ENCODE measurements at regions not wholly inside any gene's neighbourhood (a gene's known extent, or its start where the extent isn't known, plus 50 kb on each side); places are given as distances from the start of the nearest gene placed in this dataset.

DNA sequence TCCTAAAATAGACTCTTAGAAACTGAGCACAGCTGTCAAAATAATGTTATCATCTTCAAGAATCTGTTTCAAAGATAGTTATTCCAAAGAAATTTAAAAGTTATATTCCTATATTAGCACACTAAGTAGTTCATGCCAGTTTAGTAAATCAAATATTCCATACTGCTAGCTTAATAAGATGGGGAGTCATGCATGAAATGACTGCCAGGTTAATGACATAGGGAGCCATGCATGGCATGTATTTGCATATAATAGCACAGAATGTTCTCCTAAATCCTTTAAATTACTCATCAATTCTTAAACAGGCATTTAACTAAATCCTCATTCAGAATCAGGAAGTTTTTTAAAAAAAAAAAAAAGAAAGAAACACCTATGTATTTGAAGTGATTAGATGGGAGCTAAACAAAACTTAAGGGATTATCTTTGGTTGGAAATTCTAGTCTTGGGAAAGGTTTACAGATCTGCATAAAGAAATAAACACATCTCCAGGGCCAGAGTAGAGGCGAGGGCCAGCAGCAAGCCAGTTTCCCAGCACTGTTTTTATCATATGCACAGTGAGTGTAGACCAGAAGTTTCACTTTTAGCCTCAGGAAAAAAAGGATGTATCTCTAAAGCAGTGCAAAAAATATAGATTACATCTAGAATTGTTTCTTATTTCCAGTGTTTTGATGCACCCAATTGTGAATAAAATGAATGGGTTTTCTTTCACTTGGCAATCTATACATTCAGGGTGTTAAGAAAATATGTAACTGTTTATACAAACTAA, 366.4 kb upstream of the AGTR1 start:
- no peak for DNase-seq

GRCh38 chr3:148332509-148332908, 365.2 kb upstream of the AGTR1 start:
- peak; percentile 62 for DNase-seq

DNA sequence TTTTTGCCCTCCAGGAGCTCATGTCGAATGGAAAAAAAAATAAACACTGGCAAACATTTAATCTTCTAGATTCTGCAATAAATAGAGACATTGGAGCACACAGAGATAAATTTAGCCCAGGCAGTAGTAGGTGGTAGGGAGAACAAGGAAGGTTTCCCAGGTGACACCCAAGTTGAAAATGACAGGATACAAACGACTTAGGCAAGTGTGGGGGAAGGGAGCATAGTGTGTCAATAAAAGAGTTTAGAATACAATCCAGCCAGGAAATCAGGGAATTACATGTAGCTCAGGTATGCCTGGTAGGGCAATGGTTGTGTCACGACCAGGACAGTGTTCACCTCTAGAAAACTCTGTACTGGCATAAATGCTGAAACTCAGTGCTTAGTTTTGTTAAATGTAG, 364.6 kb upstream of the AGTR1 start:
- peak; percentile 41 for DNase-seq

DNA sequence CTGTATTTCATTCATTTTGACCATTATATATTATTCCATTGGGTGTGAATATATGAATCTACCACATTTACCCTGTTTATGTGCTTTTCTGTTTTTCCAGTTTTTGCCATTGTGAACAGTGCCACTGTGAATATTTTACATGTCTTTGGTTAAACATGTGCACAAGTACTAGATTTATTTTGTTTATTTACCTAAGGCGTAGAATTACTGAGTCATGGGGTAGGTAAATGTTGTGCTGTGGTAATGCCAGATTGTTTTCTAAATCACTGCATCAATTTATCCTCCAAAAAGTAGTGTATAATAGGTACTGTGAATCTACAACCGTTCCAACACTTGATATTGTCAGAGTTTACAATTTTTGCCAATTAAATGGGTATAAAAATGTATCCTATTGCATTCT, 362.1 kb upstream of the AGTR1 start:
- no peak for DNase-seq

DNA sequence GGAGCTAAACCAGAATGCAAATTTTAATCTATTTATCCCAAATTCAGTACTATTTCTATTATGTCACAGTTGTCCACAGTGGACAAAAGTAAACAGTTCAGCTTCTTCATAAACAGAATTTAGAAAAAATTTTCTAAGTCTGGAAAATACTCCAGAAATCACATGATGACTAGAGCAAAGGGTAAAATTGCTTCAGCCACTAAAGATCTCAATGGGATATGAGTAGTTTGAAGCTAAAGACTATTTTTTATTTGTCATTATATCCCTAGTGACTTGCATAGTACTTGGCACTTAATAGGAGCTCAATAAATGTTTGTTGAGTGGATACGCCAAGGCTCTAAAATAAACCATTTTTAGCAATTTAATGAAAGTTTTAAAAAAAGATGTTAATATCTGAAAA, 354.3 kb upstream of the AGTR1 start:
- no peak for DNase-seq

GRCh38 chr3:148344521-148344920, 353.2 kb upstream of the AGTR1 start:
- DNase-seq = no peak

DNA sequence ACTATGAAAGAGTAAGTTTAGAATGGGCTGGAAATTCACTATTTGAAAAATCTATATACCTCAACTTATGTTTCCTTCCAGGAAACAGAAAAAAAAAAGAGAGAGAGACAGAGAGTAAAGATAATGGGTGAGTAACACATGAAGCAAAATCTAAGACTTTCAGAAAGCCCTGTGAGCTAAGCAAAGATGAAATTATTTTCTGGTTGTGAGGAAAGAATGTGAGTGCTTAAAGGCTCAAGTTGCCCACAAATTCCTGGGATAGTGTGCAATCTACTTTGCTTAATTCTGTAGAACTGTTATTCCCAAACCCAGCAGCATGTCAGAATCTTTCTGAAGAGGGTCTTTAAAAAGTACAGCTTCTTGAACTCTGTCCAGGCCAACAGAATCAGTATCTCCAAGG, 337.7 kb upstream of the AGTR1 start:
- no peak for DNase-seq

- no peak for DNase-seq
Measured at GRCh38 chr3:148366743-148367410, 330.8 kb upstream of the AGTR1 start.

DNA sequence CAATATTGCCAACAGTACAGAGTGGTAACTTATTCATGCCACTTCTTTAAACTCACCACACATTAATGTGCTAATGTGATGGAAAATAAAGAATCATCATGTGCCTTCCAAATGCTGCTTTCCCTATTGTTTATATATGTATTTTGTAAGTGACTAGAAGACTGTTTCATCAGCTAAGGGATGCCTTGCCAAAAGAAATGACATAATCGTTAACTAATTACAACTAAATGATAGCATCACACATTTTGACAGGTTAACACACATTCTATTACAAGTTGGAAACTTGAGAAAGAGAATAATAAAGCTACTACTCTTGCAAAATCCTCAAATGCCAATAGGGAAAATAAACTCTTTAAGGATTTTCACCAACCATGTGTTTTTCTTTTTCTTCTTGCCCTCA, 329.9 kb upstream of the AGTR1 start:
- DNase-seq = no peak

DNA sequence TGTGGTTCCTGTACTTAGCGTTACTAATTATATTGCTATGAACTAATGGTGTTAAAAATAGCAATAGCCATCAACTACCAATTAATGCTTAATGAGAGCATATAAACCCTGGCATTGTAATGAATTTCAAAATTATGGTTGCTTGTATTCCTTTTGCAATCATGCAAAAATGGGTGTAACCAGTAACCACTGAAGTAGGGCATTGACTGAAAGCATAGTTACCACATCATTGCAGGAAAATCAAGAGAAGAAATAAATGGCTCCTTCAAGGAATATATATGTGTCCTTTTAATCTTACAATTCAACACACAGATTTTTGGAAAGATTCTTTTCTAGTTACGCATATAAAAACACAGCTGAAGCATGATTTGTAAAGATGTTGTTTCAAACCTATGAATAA, 328.3 kb upstream of the AGTR1 start:
- no peak for DNase-seq

DNA sequence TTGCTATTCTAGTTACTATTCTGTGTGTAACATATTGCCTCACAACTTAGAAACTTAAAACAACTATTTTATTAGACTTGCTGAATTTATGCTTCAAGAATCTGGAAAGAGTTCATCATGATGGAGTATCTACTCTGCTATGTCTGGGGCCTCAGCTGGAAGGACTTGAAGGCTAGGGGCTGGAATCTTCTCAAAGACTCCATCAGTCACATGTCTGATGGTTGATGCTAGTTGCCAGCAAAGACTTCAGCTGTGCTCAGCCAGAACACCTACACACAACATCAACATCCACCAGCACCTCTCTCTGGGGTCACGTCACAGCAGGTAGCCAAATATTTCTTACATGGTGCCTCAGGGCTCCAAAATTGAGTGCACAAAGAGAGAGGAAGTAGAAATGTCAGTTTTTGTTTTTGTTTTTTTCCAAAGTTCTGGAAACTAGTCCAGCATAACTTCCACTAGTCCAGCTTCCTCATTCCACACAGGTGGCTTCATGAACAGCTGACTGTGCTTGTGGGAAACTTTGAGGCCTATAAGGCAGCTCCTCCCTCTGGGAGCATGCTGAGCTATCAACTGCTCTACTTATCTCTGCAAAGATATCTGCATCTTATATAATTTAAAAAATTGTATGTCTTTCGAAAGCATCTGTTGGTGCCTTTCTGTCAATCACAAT, 325.4 kb upstream of the AGTR1 start:
- no peak for DNase-seq

DNA sequence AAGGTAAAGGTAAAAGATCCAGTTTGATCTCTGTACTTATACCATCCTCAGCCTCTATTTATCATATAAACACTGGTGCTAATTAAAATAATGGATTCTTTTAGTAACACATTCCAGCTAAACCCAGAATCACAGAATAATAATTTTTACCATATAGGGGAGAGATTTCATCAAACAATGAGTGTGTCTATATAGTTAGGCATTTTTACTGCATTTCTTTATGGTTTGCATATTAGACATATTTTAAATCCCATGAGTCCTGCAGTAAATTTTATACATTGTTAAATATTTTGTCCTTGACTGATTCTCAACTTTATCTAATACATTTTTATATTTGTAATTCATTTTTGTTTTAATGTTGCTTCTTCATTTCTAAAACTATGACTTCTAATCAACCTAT, 323.7 kb upstream of the AGTR1 start:
- DNase-seq = no peak

DNA sequence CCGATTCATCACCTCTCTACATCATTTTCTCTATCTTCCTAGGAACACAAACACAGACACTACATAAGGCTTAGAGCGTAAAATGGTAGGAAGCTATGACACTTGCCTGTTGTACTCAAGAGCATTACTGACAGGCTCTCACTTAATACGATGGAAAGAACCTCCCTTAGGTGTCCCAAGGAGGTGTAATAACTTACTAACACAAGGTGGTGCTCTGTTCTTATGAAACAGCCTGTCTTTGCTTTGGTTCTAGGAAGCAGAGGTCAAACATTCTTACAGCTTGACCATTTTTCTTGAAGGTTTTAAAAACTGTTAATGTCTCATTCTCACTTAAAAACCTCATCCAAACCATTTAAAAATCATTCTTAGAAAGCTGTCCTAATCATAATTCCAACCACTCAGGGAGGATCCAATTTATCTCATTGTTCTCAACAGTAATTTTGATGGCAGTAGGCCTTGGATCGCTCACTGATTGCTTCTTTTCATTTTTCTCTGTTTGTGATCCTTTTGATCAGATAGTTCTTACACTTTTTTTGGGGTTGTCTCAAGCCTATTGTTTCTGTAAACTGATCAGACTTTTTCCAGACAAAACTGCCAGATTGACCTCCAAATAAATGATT, 317.8 kb upstream of the AGTR1 start:
- no peak for DNase-seq

GRCh38 chr3:148381051-148381450, 316.7 kb upstream of the AGTR1 start:
- DNase-seq = no peak

DNA sequence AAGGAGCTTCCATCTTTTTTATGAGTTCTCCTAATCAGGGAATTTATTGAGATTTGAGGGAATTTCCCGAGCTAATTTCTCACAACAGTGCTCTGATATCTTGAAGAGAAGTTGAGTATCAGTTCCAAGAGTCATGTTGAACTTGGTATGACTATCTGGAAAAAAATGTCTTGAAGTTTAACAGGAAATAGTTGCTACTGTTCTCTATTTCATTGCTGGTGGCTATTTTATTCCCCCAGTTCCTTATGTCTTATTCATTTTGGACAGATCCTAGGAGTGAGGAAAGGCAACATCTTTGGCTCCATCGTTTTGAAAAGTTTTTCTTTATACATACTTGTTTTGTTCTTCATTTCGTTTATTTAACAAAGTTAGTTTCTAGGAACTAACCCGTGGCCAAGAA, 307.8 kb upstream of the AGTR1 start:
- DNase-seq = no peak

DNA sequence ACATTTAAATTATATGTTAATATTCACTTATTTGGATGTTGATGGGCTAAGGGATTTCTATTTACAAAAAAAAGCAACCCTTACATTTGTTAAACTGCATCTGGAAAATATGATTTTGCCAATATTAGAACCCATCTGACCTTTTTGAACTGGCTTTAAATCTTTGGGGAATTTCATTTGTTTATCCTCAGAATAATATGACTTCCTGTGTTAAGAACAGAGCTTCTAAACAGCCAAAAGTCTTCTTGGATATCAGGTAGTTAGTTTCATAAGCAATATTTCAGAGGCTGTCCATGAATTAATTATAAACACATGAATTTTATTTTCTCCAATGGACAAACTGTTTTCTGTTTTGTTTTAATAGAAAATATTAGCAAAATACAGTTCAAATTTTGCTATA, 301.9 kb upstream of the AGTR1 start:
- DNase-seq = no peak

GRCh38 chr3:148400754-148401153, 296.9 kb upstream of the AGTR1 start:
- DNase-seq = no peak

DNA sequence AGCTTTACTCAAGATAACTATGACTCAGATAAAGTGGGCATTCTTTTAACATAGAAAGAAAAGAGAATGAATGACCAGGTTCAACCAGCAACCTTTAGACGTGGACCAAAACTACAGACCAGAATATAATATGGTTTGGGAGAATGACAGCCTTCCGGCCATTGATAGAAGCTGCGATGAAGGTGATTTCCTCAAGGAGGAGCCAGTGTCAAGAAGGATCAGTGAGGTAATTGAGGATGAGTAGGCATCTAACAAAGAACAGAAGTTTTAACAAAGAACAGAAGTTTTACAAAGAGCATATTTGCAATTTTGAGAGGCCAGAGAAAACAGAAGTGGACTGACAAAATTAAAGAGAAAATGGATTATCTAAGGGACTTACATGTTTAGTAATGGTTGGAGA, 289.0 kb upstream of the AGTR1 start:
- no peak for DNase-seq

- no peak for DNase-seq
Measured at GRCh38 chr3:148420242-148420641, 277.5 kb upstream of the AGTR1 start.

DNA sequence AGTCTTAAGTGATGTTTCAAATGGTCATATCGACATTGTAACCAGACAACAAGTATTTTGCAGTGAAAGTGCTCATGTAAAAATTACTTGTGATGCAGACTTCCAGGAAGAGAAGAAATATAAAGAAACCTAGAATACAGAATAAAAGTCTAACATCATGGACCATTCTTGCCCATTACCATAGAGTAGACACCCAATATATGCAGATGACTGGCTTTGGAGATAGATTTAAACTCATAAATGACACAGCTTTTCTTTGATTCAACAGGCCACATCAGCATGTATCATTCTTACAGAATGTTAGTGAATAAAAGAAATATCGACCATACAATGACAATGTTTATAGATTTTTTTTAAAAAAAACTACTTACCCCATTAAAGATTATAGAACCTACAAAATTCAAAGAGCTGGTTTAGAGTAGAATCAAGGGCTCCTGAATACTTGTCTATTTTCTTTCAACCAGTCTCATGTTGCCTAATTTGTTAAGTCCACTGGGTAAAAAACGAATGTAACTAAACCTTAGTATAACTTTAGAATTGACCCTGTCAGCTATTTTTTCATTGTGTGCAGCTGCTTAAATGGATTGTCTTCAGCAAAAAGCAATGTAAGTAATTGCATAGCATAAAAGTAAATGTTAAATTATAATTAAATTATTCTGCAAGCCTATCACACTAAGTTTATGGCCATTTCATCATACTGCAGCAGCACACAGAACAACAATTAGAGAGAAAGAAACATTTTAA, 268.7 kb upstream of the AGTR1 start:
- no peak for DNase-seq

DNA sequence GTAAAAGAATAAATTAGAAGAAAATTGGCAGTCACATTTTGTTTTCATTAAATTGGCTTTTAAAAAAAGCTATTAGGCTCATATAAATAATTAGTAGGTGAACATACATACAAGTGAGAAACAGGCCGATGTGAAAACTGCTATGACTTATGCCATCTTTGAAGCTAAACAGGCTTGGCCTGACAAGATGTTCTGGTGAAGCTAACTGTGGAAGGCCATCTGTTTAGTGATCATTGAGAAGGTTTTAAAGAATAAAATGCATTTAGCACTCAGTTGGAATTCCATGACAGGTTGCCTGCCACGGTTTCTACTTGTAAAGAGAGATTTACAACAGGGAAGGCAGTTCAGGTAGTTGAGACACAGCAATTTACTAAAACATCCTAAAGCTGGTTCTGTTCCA, 264.0 kb upstream of the AGTR1 start:
- no peak for DNase-seq

- DNase-seq = no peak
Measured at GRCh38 chr3:148435534-148435933, 262.2 kb upstream of the AGTR1 start.

- DNase-seq = no peak
Measured at GRCh38 chr3:148439254-148439822, 258.4 kb upstream of the AGTR1 start.

Data from NCI-H774 (cell line).